HEK293T (cell line): ENCODE measurements at regions not wholly inside any gene's neighbourhood (a gene's known extent, or its start where the extent isn't known, plus 50 kb on each side); places are given as distances from the start of the nearest gene placed in this dataset.

ENCODE experiments used
- CTCF ChIA-PET: fragments of 350-600 bp; formaldehyde crosslinking; extraction: SDS; loops from one replicate; lab custom pipeline; 2021; ENCODE audit warnings: antibody characterized with exemption, inconsistent platforms; lab: Yijun Ruan, JAX
- POLR2A ChIA-PET: fragments of 350-600 bp; formaldehyde crosslinking; extraction: SDS; loops from one replicate; lab custom pipeline; 2020; ENCODE audit warnings: antibody characterized with exemption, inconsistent platforms; lab: Yijun Ruan, JAX
- DNase-seq: peaks from one replicate; pipeline ENCODE4 v3.0.0; 2012; ENCODE audit warnings: mixed read lengths; ENCODE audit errors: extremely low spot score
- ARNT ChIP-seq: fragments of 450-650 bp; IDR thresholded peaks from 2 replicates; pipeline ENCODE4 v1.6.1; 2017; ENCODE audit warnings: mild to moderate bottlenecking
- BHLHE40 ChIP-seq: fragments of 450-650 bp; IDR thresholded peaks from 2 replicates; pipeline ENCODE4 v1.6.1; 2016; ENCODE audit warnings: mild to moderate bottlenecking, moderate library complexity, borderline replicate concordance
- CTBP1 ChIP-seq: fragments of 450-650 bp; IDR thresholded peaks from 2 replicates; pipeline ENCODE4 v1.6.1; 2016; ENCODE audit warnings: borderline replicate concordance
- ELF4 ChIP-seq: fragments of 450-650 bp; IDR thresholded peaks from 2 replicates; pipeline ENCODE4 v1.6.1; 2017; ENCODE audit warnings: antibody characterized with exemption
- FOXA1 ChIP-seq: fragments of 450-650 bp; IDR thresholded peaks from 2 replicates; pipeline ENCODE4 v1.6.1; 2016; ENCODE audit warnings: mild to moderate bottlenecking
- FOXK2 ChIP-seq: fragments of 450-650 bp; IDR thresholded peaks from 2 replicates; pipeline ENCODE4 v1.6.1; 2016; ENCODE audit warnings: mild to moderate bottlenecking
- FOXM1 ChIP-seq: fragments of 450-650 bp; IDR thresholded peaks from 2 replicates; pipeline ENCODE4 v1.6.1; 2017; ENCODE audit warnings: mild to moderate bottlenecking, borderline replicate concordance
- HDGF ChIP-seq: fragments of 450-650 bp; IDR thresholded peaks from 2 replicates; pipeline ENCODE4 v1.6.1; 2017; ENCODE audit warnings: antibody characterized with exemption, borderline replicate concordance
- L3MBTL2 ChIP-seq: fragments of 450-650 bp; conservative IDR thresholded peaks from 2 replicates; pipeline ENCODE4 v1.6.1; 2016; ENCODE audit warnings: mild to moderate bottlenecking
- LEF1 ChIP-seq: fragments of 450-650 bp; IDR thresholded peaks from 2 replicates; pipeline ENCODE4 v1.6.1; 2017; ENCODE audit warnings: mild to moderate bottlenecking, borderline replicate concordance
- NFRKB ChIP-seq: fragments of 450-650 bp; IDR thresholded peaks from 2 replicates; pipeline ENCODE4 v1.6.1; 2016; ENCODE audit warnings: mild to moderate bottlenecking, moderate library complexity
- SP1 ChIP-seq: fragments of 450-650 bp; IDR thresholded peaks from 2 replicates; pipeline ENCODE4 v1.6.1; 2017
- SUZ12 ChIP-seq: fragments of 450-650 bp; IDR thresholded peaks from 2 replicates; pipeline ENCODE4 v1.6.1; 2016; ENCODE audit warnings: mild to moderate bottlenecking
- TARDBP ChIP-seq: fragments of 450-650 bp; IDR thresholded peaks from 2 replicates; pipeline ENCODE4 v1.6.1; 2016
- ZNF384 ChIP-seq: fragments of 450-650 bp; IDR thresholded peaks from 2 replicates; pipeline ENCODE4 v1.6.1; 2016
- TF ChIP-seq, protein P1 (sequence below): fragments of 450-650 bp; IDR thresholded peaks from 2 replicates; pipeline ENCODE4 v1.6.1; 2016

DNA sequence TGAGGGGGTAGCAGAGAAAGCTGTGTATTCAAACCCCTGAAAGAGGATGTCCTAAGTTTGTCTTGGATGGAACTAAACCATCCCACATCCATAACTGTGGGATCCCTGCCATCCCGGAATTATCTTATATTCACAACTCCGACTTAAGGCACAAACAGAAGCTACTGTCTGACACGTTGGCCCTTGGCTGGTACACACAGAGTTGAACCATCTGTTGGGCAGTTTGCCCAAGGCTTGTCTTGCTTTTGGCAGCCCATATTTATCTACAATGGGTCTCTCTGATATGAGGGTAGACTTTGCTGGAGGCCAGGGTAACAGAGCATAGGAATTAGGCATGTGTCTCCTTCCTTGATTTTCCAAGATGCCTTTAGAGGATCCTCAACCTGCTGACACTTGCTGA is 116.6 kb upstream of the PROKR2 start:
- TF ChIP-seq BHLHE40, result no peak
- TF ChIP-seq ZNF384, result no peak
- TF ChIP-seq SUZ12, result no peak
- TF ChIP-seq SP1, result no peak
- no peak for TF ChIP-seq L3MBTL2
- no peak for TF ChIP-seq LEF1
- TF ChIP-seq FOXM1, result no peak
- no peak for TF ChIP-seq FOXA1
- TF ChIP-seq ARNT, result no peak
- TF ChIP-seq FOXK2, result no peak
- TF ChIP-seq CTBP1, result no peak
- TF ChIP-seq, protein P1, sequence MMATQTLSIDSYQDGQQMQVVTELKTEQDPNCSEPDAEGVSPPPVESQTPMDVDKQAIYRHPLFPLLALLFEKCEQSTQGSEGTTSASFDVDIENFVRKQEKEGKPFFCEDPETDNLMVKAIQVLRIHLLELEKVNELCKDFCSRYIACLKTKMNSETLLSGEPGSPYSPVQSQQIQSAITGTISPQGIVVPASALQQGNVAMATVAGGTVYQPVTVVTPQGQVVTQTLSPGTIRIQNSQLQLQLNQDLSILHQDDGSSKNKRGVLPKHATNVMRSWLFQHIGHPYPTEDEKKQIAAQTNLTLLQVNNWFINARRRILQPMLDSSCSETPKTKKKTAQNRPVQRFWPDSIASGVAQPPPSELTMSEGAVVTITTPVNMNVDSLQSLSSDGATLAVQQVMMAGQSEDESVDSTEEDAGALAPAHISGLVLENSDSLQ, result no peak
- no peak for TF ChIP-seq NFRKB
- no peak for TF ChIP-seq ELF4
- TF ChIP-seq TARDBP, result no peak
- TF ChIP-seq HDGF, result no peak
- CTCF ChIA-PET, result no interaction called here
- no peak for DNase-seq
- POLR2A ChIA-PET, result no interaction called here

DNA sequence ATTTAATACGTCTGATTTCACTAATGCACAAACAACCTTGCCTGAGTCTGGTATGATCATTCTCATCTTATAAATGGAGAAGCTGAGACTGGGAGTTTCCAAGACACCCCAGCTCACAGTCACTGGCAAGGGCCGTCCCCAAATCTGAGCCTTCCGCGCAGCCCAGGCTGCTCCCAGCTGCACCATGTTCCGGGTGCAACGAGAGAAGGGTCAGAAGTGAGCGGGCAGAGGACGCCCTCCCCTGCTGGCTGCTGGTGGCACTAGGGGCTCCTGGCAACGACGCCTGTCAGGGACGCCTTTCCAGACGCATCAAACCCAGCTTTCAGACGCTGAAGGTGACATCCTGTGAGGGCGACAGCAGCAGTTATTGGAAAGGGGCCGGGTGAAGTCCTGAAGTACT is 115.3 kb upstream of the PROKR2 start:
- POLR2A ChIA-PET, result no interaction called here
- CTCF ChIA-PET, result no interaction called here
- no peak for DNase-seq
- TF ChIP-seq HDGF (no peak), FOXA1 (no peak), LEF1 (no peak), SUZ12 (no peak), CTBP1 (no peak), ZNF384 (no peak), L3MBTL2 (no peak), FOXM1 (no peak), ELF4 (no peak), FOXK2 (no peak), SP1 (no peak)
- TF ChIP-seq, protein P1, result no peak

DNA sequence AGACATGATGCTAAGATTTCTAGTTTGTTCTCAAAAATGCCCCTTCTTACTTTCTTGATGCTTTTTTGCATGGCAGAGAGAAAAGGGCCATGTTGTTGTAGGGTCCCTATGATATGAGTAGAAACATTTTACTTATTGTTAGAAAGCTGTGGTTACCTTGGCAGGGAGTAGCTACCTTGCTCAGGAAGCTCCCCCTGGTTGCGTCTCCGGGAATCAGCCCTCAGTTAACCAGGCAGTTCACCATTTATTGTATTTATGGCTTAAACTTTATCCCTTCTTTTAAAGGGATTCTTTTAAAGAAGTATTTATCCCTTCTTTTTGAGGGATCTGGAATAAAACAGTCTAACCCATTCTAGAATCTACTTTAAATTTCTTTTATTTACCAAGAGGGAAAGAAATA is 113.9 kb upstream of the PROKR2 start:
- CTCF ChIA-PET, result no interaction called here
- POLR2A ChIA-PET, result no interaction called here
- DNase-seq, result no peak
- TF ChIP-seq ARNT, result no peak
- TF ChIP-seq SUZ12, result no peak

DNA sequence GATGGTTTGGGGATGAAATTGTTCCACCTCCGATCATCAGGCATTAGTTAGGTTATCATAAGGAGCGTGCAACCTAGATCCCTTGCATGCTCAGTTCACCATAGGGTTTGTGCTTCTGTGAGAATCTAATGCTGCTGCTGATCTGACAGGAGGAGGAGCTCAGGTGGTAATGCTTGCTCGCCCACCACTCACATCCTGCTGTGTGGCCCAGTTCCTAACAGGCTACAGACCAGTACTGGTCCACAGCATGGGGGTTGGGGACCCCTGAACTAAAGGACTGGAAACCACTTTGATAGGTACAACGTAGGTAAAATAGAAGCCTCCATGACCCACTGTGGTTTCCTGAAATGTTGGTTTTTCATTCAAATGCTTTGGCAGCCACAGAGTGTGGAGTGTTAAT is 109.3 kb upstream of the PROKR2 start:
- POLR2A ChIA-PET, result no interaction called here
- DNase-seq, result no peak
- TF ChIP-seq ELF4, result no peak
- TF ChIP-seq FOXK2, result no peak
- TF ChIP-seq ZNF384, result no peak
- CTCF ChIA-PET, result no interaction called here

DNA sequence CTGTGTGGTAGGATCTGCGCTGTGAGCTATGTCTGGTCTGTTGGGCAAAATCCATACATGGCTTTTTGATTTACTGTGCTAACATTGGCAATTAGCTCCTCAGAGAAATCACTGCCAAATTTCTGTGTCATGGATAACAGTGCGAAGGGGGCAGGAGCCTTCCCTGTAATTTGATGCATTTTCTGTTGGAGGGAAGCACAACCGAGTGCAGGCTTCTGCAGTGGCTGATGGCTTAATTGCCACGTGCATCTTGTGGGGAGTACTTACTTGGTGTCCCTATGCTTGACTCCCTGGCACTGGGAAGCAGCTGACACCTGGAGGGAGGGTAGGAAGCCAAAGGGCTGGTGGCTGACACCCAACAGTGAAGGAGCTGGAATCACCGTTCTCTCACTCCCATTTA is 99.3 kb upstream of the PROKR2 start:
- no peak for DNase-seq
- POLR2A ChIA-PET, result no interaction called here
- TF ChIP-seq LEF1, result no peak
- TF ChIP-seq, protein P1, result no peak
- TF ChIP-seq FOXA1, result no peak
- no peak for TF ChIP-seq FOXK2
- no peak for TF ChIP-seq ARNT
- CTCF ChIA-PET, result no interaction called here

DNA sequence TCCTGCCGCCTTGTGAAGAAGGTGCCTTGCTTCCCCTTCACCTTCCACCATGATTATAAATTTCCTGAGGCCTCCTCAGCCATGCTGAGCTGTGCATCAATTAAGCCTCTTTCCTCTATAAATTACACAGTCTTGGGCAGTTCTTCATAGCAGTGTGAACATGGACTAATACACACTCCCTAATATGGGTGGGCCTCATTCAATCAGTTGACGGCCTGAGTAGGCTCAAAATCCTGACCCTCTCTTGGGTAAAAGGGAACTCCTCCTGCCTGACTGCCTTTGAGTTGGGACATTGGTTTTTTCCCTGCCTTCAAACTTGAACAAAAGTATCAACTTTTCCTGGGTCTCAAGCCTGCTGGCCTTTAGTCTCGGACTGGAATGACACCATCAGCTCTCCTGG is 96.6 kb upstream of the PROKR2 start:
- CTCF ChIA-PET, result no interaction called here
- no peak for DNase-seq
- no peak for TF ChIP-seq FOXA1
- no peak for TF ChIP-seq CTBP1
- TF ChIP-seq, protein P1, result no peak
- no peak for TF ChIP-seq HDGF
- no peak for TF ChIP-seq LEF1
- TF ChIP-seq TARDBP, result no peak
- TF ChIP-seq BHLHE40, result no peak
- POLR2A ChIA-PET, result no interaction called here

DNA sequence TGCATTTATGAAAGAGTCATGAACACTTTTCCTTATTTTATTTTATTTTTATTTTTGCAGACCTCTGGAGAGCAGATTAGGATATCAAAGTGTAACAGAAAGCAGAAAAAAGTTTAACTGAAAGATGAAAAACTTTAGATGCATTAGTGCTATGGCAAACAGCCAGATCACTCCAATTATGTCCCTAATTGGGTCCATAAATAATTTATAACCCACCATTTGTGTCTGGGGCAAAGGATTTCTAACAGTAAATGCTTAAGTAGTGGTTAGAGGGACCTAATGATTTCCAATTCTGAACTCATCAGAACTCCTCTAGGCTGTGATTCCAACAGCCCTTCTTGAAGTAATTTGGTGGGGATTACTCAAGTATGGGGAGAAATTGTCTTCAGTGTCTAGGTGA is 93.7 kb upstream of the PROKR2 start:
- no peak for DNase-seq
- TF ChIP-seq NFRKB (no peak), TARDBP (no peak), ARNT (no peak), SP1 (no peak), L3MBTL2 (no peak), HDGF (no peak), FOXK2 (no peak), FOXA1 (no peak), FOXM1 (no peak), ZNF384 (no peak), CTBP1 (no peak), SUZ12 (no peak), LEF1 (no peak), ELF4 (no peak), BHLHE40 (no peak)
- TF ChIP-seq, protein P1, result no peak
- POLR2A ChIA-PET, result no interaction called here
- CTCF ChIA-PET, result no interaction called here
